Activated T-cell treated with anti-CD3 and anti-CD28 coated beads for 24 hours (primary cell): ENCODE measurements at regions not wholly inside any gene's neighbourhood (a gene's known extent, or its start where the extent isn't known, plus 50 kb on each side); places are given as distances from the start of the nearest gene placed in this dataset.
"Not testable (repeated sequence)": the region's sequence is repeated elsewhere in the genome, so short reads cannot be mapped to it uniquely, and the experiment has no call there.

Source experiments
- DNase-seq: peaks from one replicate; pipeline ENCODE4 v3.0.0-alpha.2; 2020; ENCODE audit warnings: low read depth

DNA sequence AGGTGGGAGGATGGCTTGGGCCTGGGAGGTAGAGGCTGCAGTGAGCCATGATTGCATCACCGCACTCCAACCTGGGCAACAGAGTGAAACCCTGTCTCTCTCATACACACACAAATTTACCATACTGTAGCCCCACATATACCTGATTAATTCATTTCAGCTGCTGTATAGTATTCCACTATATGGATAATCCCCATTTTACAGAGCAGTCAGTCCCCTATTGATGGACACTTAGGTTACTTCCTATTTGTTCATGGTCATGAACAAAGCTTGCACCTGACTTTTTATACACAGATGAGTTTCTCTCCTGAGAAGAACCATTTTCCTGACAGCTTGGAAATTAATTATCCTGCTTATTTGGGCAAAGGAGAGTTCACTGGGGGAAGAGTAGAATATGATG, 59.2 kb downstream of the EMX2 start:
- DNase-seq = no peak

DNA sequence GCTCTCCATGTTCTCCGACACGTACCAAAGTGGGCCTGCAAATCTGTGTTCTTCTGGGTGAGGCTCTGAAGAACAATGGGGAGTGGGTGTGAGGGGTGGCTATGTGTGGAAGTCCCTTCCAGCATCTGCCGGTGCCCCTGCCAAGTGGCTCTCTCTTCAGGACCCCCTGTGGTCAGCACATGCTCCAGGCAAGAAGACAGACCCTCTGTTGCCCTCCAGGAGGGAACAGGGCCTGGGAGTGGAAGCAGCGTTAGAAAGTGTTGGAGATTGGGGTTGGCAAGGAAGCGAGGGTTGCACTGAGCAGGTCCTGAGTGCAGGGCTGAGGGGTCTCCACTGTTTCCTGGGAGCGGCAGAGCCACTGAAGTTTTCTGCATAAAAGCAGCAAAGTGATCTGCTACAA, 60.5 kb downstream of the EMX2 start:
- no peak for DNase-seq

DNA sequence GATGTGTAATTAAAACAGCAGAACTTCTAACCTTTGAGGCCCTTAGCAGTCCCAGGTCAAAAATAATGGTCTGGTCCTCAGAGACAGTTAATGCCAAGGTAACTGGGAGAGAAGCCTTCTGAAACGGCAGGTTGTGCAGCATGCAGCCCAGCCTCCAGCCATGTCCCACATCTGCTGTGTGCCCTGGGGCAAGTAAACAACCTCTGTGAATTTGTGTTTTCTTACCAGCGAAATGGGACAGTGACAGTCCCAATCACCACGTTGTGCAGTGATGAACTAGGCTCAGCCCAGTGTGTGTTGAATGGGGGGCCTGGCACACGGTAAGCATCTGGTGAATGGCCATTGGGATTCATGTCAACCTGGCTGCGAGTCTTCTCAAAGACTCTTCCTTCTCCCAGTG, 61.2 kb downstream of the EMX2 start:
- no peak for DNase-seq

DNA sequence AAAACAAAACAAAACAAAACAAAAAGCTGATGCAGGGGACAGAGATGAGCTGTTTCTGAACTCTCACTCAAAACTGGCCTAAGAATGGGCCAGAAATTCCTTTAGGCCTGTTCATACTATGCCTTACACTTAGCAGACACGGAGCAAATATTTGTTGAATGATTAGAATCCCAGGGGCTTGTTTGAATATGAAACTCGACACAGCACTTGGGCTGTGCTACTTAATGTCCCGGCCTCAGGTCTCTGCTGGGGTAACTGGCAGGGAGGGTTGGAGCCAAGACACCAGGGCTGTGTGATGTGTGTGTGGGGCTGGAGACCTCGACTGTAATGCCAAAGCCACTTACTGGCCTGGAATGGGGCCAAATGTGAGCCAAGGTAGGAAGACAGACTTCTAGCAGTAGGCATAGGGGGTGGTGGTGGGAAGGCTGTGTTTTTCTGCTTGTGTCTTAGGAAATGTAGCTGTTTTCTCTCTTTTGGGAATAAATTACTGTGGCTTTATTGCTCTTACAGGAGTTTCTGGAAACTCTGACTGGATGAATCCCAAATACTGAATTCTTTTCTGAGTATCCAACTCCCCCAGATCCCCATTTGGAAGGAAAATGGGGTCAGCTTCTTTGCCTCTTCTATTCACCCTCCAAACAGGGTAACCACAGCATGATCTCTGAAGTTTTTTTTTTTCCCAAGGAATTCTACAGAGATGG, 66.7 kb downstream of the EMX2 start:
- DNase-seq = no peak

DNA sequence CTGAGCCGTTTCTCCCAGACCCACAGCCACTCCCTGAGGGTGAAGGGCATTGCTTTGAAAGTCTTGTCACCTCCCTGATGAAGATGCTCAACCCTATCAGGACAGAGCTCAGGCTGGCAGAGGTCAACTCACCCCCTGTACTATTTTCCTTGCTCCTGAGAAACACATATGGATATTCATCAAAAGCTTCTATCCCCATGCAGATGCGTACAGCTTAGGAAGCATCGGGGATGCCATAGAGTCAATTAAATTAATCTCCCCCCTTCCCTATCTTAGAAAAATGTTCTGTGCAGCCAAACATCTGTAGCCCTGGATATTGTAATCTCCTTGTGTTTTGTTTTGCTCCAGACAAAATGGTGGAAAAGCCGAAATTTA, 67.2 kb downstream of the EMX2 start:
- DNase-seq = no peak

DNA sequence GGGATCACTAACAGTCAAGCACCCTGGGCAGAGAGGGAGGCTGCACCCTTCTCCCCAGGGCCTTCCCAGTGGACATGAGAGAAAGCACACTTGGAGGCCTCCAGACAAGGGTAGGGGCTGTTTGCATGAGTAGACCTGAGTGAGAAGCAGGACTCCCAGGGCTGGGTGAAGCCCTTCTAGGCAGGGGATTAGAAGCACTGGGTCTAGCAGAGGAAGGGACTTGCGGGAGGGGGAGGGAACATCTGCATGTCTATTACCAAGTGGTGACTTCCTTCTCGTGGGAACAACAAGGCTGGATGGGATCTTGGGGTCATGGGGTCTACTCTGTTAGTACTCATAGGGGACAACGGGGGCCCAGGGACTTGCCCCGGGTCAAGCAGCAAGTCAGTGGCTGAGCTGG, 67.8 kb downstream of the EMX2 start:
- DNase-seq = no peak

DNA sequence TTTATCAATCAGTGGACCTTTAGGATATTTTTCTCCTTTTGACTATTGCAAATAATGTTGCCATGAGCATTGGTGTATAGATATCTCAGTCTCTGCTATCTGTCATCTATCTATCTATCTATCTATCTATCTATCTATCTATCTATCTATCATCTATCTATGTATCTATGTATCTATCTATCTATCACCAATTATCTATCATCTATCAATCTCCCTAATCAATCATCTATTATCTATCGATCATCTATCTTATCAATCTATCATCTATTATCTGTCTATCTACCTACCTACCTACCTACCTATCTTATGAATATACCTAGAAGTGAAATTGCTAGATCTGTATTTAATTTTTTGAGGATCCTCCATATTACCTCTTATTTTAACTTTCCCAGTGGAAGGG, 69.6 kb downstream of the EMX2 start:
- DNase-seq = no peak

DNA sequence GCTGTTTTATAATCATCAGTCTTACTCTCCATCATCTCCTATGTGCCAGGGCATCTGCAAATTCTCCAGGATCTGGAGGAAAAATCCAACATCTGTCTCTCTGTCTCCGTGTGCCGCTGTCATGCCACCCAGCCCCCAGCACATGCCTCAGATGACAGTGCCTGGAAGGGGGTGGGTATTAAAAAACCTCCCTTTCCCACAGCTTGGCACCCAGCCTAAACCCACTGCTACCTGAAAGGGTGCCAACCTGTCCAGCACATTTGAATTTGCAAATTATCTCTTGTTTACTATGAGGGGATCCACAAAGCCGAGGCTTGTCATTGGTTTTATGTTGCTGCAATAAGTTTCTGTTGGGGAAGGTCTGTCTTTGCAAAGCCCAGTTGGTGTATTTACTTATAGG, 73.1 kb downstream of the EMX2 start:
- DNase-seq = no peak

DNA sequence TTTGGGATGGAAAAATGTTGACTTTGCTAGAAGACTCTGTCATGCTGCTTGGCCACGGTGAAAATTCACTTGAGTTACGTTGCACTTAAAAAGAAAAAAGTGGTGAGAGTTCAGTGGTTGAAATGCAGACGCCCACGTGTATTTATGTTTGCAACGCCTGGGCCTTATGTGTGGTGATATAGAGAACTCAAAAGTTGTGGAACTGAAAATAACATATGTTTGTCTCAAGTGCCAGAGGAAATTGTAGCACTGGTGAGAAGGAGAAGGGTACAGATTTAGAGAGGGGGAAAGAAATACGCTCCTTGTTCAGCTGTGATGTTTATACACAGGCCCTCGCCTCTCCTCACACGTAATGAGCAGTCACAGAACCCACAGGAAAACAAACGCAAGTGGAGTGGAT, 73.6 kb downstream of the EMX2 start:
- DNase-seq = no peak

DNA sequence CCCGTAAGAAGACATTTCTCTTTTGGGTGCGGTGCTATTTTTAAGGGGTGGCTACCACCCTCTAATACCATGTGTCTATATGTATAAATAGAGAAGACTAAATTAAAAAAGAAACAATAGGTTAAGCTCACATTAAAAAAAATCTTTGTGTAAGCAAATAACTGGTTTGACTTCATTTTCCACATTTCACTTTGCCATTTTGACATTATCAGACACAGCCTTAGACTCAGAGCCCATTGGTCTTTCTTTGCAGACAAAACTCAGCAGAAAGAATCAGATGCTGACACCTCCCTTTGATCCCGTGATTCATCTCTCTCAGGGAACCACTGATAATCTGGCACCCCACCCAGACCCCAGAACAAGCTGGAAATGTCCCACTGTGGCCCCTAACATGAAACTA, 74.5 kb downstream of the EMX2 start:
- DNase-seq = no peak

DNA sequence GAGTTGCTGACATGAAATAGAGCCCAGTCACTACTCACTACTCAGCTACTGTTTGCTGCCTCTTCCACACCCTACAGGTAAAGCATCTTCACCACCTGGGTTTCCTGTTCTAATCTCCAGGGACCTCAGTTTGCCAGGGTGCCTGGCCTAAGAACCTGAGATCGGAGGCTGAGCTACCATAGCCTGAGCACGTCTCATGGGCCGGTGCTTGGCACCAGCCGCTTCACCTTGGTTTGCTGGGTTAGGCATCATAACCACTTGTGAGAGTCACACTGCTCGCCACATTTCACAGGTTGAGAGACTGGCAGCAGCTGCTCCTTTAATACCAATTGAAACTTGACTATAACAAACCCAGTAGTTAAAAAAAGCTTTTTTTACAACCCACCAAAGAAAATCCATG, 75.1 kb downstream of the EMX2 start:
- DNase-seq = no peak

DNA sequence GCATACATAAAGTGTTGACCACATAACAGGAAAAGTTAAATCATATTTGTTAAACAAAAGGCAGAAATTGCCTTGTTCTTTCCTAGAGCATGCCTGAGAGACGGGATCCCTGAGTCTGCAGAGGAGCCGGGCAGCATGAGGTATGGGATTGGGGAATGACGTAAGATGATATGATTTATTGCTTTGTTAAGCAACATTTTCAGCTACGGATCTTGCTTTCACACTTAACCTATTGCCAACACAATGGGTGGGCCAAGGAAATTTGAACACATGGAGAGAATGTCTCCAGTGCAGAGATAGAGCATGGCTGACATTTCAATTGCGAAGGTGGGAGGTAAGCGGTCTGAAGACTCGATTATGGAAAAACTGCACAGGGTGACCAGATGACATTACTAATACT, 76.7 kb downstream of the EMX2 start:
- DNase-seq = no peak

DNA sequence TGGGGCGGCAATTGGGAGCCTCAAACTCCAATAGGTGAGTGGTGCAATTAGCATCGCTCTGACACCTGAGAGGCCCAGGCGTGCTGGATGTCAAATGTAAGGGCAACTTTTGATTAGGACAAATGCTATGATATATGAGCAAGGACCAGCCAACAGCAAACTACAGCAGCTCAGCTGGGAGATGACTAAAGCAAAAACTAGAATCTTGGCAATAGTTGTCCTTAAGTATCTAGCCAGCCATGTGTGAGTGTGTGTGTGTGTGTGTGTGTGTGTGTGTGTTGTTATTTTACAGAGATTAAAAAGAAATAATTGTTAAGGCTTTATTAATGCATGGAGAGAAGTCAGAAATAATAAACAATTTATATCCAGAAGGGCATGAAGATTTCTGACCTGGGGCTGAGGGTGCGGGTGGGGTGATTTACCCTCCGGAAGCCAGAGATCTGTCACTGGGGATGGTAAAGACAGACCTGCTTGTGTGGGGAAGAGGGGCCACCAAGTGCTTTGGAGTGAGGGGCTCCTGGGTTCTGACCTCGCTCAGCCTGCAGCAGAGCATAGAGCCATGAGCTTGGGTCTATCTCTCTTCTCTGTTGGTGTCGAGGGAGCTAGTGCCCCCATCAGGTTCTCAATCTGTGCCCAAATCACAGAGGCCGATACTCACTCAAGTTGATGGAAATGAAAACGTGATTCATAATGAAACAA, 77.3 kb downstream of the EMX2 start:
- DNase-seq = no peak

DNA sequence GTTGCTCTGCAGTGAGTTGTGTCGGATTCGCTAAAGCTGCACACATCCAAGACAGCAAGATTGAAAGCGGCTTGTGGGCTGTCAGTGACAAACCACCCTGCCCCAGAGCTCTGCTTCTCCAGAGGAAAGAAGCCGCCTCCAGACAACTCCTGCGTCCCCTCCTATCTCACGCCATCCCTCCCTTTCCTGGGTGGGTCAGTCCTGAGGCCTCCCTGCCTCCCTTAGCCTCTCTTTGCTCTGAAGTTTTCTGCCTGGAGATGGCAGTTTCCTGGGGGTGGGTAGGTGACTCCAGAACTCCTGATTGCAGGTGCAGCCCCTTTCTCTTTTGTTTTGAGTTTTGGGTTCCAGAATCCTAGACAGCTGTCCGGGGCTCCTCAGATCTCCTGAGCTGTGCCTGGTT, 78.7 kb downstream of the EMX2 start:
- no peak for DNase-seq

DNA sequence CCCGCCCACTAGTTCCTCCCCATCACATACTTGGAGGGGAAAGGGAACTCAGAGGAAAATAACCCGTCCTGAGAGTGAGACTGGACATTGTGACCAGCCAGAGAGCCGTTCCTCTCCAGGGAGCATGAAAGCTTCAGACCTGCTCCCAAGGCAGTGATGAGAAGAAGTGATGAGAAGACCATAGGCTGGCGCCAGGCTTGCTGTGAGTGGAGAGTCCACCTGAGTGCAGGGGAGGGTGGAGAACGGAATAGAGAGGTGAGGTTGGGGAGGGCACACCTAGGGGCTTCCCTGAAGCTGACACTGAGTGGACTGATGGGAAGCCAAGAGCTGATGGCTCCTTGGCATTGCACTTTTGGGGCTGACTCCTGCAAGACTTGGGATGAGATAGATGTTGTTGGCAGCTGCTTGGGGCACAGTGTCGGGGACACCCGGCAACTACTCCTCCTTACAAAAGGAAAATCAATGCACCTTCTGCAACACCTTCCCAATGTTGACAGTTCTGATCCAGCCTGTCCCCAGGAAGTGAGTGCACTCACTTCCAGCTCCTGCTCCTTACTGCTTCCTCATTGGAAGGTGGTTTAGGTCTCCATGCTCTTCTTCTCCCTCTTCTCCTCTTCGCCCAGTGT, 79.4 kb downstream of the EMX2 start:
- no peak for DNase-seq

DNA sequence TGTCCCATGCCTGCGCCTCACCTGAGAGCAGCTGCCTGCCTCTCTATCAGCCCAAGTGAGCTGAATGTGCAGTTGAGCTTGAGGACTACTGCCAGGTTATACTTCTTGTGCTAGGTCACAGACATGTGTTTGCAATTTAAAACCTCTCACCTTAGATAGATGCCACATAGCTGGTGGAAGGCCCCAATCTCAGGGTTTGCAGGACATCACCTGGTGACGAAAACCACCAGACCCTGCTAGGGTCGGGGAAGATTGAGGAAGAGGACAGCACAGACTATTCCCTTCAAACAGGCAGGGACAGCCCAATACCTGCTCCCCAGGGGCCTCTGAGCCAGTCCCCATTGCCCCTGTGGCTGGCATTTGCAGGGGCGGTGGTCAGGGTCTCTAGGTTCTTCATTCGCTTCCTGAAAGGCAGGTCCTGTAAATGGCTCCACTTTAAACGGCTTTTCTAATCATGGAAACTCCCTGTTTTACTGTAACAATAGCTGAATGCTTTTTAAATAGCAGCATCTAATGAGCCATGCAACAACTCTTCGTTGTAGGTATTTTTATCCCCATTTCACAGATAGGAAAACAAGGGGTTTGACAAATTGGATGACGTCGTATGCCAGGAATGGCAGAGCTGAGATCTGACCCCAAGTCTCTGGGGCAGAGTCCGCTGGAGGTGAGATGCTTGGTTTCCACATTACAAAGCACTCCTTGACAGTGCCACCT, 80.1 kb downstream of the EMX2 start:
- no peak for DNase-seq

DNA sequence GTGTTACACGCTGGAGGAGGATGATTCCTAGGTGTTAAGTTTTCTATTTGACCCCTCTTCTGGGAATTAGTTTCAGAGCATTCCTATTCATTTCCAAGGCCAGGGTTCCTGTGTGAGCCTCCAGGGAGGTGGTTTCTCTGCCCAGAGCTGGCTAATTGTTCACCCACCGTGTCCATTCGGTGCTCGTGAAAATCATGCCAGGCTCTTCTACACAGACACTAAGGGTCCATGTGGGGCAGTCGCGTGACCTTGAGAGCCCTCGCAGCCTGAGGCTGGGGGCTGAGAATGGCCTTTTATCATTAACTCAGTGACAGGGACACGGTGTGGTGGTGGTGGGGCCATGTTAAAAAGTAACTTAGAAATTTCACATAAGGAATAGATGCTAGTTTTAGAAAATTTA, 83.7 kb downstream of the EMX2 start:
- no peak for DNase-seq

DNA sequence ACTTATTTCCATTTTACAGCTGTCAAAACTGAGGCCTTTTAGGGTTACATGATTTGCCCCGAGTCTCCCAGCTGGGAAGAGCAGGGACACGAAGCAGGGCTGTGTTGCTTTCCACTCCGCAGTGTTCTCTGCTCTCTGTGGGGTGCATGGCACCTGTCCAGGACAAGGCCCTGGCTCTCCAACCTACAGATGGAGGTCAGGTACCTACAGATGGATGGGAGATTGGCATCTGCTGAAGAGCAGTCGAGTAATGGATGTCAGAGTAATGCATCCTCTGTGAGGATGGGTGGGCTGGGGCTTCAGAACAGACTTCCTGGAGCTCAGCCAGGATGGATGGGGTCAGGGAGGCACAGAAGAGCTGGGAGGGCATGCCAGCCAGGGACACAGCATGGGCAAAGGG, 85.0 kb downstream of the EMX2 start:
- DNase-seq = no peak

DNA sequence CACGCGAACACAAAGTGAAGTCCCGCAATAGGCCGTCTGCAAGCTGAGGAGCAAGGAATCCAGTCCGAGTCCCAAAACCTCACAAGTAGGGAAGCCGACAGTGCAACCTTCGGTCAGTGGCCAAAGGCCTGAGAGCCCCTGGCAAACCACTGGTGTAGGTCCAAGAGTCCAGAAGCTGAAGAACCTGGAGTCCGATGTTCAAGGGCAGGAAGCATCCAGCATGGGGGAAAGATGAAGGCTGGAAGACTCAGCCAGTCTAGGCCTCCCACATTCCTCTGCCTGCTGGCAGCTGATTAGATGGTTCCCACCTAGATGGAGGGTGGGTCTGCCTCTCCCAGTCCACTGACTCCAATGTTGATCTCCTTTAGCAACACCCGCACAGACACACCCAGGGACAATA, 87.2 kb downstream of the EMX2 start:
- not testable (repeated sequence) for DNase-seq

DNA sequence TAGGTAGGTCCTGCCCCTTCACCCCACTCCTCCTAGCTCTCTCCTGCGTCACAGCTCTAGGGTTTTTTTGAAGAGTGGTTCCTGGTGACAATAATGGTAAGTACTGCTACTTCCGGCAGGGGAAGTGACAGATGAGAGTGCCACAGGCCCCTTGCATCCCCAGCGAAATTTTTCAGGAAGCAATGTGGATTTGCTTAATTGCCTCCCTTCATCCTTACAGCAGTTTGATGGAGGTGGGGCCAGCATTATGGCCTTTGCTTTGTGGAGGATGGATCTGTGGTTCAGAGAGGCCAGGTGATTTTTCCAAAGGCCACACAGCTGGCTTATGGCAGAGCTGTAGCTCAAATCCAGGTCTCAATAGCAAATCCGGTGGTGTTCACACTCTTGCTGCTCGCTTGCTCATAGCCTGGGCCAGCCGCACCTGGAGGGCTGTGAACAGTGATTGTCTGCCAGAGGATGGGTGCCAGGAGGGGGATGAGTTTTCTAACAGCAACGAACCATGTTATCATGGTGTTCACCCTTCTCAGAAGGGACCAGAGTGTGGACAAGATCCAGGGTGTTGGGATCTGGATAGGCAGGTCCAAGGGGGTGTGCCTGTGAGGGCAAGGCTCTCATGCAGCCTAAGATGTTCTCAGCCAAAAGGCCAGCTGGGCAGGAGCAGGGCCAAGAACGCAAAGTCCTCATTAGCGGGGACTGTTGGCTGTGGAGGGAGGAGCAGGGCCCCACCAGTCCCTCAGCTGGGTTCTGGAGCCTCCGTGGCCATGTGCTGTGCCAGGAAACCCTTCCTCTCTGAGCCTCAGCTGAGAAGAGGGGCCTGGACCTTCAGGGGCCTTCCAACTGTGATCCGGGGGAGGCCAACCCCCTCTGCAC, 89.0 kb downstream of the EMX2 start:
- no peak for DNase-seq

DNA sequence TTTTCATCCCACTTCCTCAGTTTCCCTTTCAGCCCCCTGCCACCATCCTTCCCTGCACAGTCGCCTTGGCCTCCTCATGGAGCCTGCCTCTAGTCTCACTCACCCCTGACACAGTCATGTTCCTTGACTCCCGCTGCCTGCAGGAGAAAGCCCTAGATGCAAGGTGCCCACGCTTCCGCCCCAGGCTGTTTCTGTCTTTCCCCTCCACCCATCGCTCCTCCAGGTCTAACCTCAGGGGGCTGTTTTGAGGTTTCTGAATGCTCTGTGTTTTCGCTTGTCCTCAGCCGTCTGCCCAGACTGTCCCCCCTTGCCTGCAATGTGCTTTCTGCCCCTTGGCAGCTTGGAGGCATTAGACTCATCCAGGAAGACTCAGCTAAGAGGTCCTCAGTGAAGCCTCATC, 89.9 kb downstream of the EMX2 start:
- no peak for DNase-seq

DNA sequence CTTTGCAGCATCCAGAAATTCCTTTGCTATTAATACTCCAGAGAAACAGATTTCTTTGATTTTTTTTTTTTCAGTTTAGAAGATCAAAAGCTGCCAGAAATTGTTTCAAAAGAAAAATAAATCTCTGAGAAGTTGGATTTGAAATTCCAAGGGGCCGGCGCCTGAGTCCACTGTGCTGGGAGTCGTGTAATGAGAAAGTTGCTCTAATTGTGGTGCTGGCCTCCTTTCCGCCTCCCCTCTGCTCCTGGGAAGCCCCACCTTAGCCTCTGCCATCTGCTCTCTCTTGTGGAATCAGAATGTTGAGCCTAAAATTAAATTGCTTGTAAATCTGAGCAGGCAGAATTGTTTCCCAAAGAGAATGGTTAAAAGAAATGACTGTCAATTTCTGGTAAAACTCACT, 93.3 kb downstream of the EMX2 start:
- no peak for DNase-seq
